Right forelimb (tissue), 1 donor: ENCODE measurements at regions not wholly inside any gene's neighbourhood (a gene's known extent, or its start where the extent isn't known, plus 50 kb on each side); places are given as distances from the start of the nearest gene placed in this dataset.

ENCODE experiments used
- DNase-seq: peaks from one replicate; pipeline ENCODE4 v3.0.0-alpha.2; 2018

- no peak for DNase-seq
These were observed 60.5 kb upstream of the PGRMC2 start for GRCh38 chr4:128347930-128348660.

- no peak for DNase-seq
These were observed 59.7 kb upstream of the PGRMC2 start for GRCh38 chr4:128347175-128347868.

- DNase-seq = no peak
These were observed 58.6 kb upstream of the PGRMC2 start for GRCh38 chr4:128346054-128346716.

- DNase-seq = no peak
These were observed 58.0 kb upstream of the PGRMC2 start for GRCh38 chr4:128345650-128346049.

GRCh38 chr4:128342762-128343161 is 55.1 kb upstream of the PGRMC2 start:
- DNase-seq = no peak

GRCh38 chr4:128341634-128342033 is 54.0 kb upstream of the PGRMC2 start:
- no peak for DNase-seq

GRCh38 chr4:128338634-128339355 is 51.2 kb upstream of the PGRMC2 start:
- DNase-seq = no peak

GRCh38 chr4:128337863-128338262 is 50.2 kb upstream of the PGRMC2 start:
- no peak for DNase-seq
